ENCODE measurements at regions not wholly inside any gene's neighbourhood (a gene's known extent, or its start where the extent isn't known, plus 50 kb on each side); places are given as distances from the start of the nearest gene placed in this dataset.

DNA sequence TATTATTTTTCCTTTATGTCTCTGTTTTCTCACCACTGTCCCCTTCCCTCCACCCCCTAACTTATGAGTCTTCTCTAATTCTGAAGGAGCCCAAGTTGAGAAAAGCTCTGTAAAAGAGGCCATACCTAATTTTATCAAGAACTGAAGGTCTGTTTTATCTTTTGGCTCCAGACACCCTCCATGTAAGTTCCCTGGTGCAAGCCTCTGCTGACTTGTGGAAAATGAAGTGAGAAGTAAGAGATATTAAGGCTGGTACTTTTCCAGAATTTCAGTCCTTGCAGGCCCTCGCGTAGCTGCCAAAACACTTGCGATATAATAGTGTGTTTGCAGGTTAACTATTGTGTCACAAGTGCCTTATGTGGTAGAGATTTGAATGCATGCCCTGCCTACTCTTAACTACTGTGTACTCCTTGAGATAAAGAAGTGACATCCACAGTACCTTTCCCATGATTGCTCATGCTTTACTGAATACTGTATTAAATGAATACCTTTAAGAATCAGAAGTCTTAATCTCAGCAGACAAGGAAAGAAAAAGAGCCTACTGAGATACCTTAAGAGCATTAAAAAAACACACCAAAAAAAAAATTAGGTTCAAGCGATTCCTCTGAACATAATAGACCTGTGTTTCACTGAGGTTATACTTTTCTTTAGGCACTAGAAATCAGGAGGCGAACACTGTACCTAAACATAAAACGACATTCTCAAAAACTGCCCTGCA is 143.6 kb upstream of the ZNF184 start:
- no peak for TF ChIP-seq FOXA1 (IDR thresholded peaks at IDR 0.05)
- no peak for TF ChIP-seq TAF1 (conservative IDR thresholded peaks at IDR 0.05)
- TF ChIP-seq, protein P1, sequence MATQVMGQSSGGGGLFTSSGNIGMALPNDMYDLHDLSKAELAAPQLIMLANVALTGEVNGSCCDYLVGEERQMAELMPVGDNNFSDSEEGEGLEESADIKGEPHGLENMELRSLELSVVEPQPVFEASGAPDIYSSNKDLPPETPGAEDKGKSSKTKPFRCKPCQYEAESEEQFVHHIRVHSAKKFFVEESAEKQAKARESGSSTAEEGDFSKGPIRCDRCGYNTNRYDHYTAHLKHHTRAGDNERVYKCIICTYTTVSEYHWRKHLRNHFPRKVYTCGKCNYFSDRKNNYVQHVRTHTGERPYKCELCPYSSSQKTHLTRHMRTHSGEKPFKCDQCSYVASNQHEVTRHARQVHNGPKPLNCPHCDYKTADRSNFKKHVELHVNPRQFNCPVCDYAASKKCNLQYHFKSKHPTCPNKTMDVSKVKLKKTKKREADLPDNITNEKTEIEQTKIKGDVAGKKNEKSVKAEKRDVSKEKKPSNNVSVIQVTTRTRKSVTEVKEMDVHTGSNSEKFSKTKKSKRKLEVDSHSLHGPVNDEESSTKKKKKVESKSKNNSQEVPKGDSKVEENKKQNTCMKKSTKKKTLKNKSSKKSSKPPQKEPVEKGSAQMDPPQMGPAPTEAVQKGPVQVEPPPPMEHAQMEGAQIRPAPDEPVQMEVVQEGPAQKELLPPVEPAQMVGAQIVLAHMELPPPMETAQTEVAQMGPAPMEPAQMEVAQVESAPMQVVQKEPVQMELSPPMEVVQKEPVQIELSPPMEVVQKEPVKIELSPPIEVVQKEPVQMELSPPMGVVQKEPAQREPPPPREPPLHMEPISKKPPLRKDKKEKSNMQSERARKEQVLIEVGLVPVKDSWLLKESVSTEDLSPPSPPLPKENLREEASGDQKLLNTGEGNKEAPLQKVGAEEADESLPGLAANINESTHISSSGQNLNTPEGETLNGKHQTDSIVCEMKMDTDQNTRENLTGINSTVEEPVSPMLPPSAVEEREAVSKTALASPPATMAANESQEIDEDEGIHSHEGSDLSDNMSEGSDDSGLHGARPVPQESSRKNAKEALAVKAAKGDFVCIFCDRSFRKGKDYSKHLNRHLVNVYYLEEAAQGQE (IDR thresholded peaks at IDR 0.05) = no peak
- no peak for TF ChIP-seq HNF4G (IDR thresholded peaks at IDR 0.05)
- TF ChIP-seq SP1 (IDR thresholded peaks at IDR 0.05) = no peak
- TF ChIP-seq JUND (IDR thresholded peaks at IDR 0.05) = no peak
- TF ChIP-seq HNF4A (conservative IDR thresholded peaks at IDR 0.05) = no peak
- no peak for TF ChIP-seq NR2F2 (IDR thresholded peaks at IDR 0.05)
- no peak for TF ChIP-seq RAD21 (IDR thresholded peaks at IDR 0.05)
- TF ChIP-seq EGR1 (IDR thresholded peaks at IDR 0.05; ENCODE audit: low read depth in 2 of 2) = no peak
- TF ChIP-seq, protein P2, sequence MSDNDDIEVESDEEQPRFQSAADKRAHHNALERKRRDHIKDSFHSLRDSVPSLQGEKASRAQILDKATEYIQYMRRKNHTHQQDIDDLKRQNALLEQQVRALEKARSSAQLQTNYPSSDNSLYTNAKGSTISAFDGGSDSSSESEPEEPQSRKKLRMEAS (IDR thresholded peaks at IDR 0.05) = no peak
- no peak for TF ChIP-seq RXRA (IDR thresholded peaks at IDR 0.05)
- TF ChIP-seq, protein P3, sequence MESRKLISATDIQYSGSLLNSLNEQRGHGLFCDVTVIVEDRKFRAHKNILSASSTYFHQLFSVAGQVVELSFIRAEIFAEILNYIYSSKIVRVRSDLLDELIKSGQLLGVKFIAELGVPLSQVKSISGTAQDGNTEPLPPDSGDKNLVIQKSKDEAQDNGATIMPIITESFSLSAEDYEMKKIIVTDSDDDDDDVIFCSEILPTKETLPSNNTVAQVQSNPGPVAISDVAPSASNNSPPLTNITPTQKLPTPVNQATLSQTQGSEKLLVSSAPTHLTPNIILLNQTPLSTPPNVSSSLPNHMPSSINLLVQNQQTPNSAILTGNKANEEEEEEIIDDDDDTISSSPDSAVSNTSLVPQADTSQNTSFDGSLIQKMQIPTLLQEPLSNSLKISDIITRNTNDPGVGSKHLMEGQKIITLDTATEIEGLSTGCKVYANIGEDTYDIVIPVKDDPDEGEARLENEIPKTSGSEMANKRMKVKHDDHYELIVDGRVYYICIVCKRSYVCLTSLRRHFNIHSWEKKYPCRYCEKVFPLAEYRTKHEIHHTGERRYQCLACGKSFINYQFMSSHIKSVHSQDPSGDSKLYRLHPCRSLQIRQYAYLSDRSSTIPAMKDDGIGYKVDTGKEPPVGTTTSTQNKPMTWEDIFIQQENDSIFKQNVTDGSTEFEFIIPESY (IDR thresholded peaks at IDR 0.05) = no peak
- no peak for DNase-seq (ENCODE audit: low spot score)
- H3K4me3 ChIP-seq (ENCODE audit: low read depth in 1 of 3, low read length in 3 of 3) = no peak overlapping the region
- H3K9me3 ChIP-seq (ENCODE audit: control insufficient read depth in 4 of 4, low read length in 3 of 4) = no peaks in the 10 kb centered on the region
- no peak overlapping the region for H3K9ac ChIP-seq (ENCODE audit: low read depth in 1 of 2, low read length in 2 of 2)
- WGBS = 47% methylated on average over 6 of the region's 6 CpGs
- no peak overlapping the region for H3K27ac ChIP-seq (ENCODE audit: low read depth in 1 of 2, low read length in 2 of 2)
- H3K27me3 ChIP-seq (ENCODE audit: control insufficient read depth in 4 of 4, insufficient read depth in 4 of 4, low read length in 3 of 4) = peaks cover 3 to 20% (median 9%) of the 10 kb centered on the region in 4 donors
- no peaks in the 10 kb centered on the region for H3K4me1 ChIP-seq (ENCODE audit: control insufficient read depth in 4 of 4, insufficient read depth in 4 of 4, low read length in 3 of 4)
- H3K36me3 ChIP-seq (ENCODE audit: control insufficient read depth in 4 of 4, insufficient read depth in 3 of 4, low read depth in 1 of 4, low read length in 3 of 4) = no peaks in the 10 kb centered on the region

DNA sequence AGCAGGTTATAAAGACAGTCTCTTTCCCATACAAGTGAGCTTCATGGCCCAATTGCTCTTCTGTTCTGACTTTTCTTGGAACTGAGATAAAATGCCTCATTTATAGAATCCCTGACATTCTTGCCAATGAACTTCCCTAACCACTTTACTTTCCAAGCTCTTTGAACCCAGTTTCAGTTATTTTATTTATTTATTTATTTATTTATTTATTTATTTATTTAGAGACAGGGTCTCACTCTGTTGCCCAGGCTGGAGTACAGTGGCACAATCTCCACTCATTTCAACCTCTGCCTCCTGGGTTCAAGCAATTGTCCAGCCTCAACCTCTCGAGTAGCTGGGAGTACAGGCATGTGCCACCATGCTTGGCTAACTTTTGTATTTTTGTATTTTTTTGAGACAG is 138.5 kb upstream of the ZNF184 start:
- Histone ChIP-seq H3K27ac (ENCODE audit: low read depth in 1 of 2, low read length in 2 of 2) (no peak overlapping the region), H3K9ac (ENCODE audit: low read depth in 1 of 2, low read length in 2 of 2) (no peak overlapping the region), H3K27me3 (ENCODE audit: control insufficient read depth in 4 of 4, insufficient read depth in 4 of 4, low read length in 3 of 4) (peaks cover 0 to 7% (median 0%) of the 10 kb centered on the region in 4 donors), H3K9me3 (ENCODE audit: control insufficient read depth in 4 of 4, low read length in 3 of 4) (no peaks in the 10 kb centered on the region), H3K36me3 (ENCODE audit: control insufficient read depth in 4 of 4, insufficient read depth in 3 of 4, low read depth in 1 of 4, low read length in 3 of 4) (no peaks in the 10 kb centered on the region), H3K4me1 (ENCODE audit: control insufficient read depth in 4 of 4, insufficient read depth in 4 of 4, low read length in 3 of 4) (no peaks in the 10 kb centered on the region), H3K4me3 (ENCODE audit: low read depth in 1 of 3, low read length in 3 of 3) (no peak overlapping the region)
- no peak for DNase-seq (ENCODE audit: low spot score)
- TF ChIP-seq RAD21 (IDR thresholded peaks at IDR 0.05) (no peak), HNF4G (IDR thresholded peaks at IDR 0.05) (no peak), GABPA (IDR thresholded peaks at IDR 0.05 in 1 of 2, conservative IDR thresholded peaks at IDR 0.05 in 1 of 2) (no peak), TAF1 (conservative IDR thresholded peaks at IDR 0.05) (no peak), NR2F2 (IDR thresholded peaks at IDR 0.05) (no peak), SP1 (IDR thresholded peaks at IDR 0.05) (no peak)
- TF ChIP-seq, protein P3 (IDR thresholded peaks at IDR 0.05) = no peak
- 72% methylated on average over 1 of the region's 1 CpG for WGBS
